SK-N-SH treated with all-trans-retinoic acid at 6 μM for 48 hours (cell line): ENCODE measurements at regions not wholly inside any gene's neighbourhood (a gene's known extent, or its start where the extent isn't known, plus 50 kb on each side); places are given as distances from the start of the nearest gene placed in this dataset.

ENCODE experiments used
- ATAC-seq: fragments of 200-7000 bp; cut with Tn5 transposase; 3 replicates; pipeline ENCODE4 v1.9.1; 2020; ENCODE audit warnings: mild to moderate bottlenecking, moderate library complexity
- ARNTL ChIP-seq: fragments of 450-650 bp; formaldehyde crosslinking; IDR thresholded peaks from 2 replicates; pipeline ENCODE4 v1.5.0; 2020; ENCODE audit warnings: low read depth, mild to moderate bottlenecking, moderate library complexity, borderline replicate concordance
- BACH2 ChIP-seq: fragments of 250-450 bp; sonication (Bioruptor Pico); IDR thresholded peaks from 2 replicates; pipeline ENCODE4 v1.9.0; 2021; ENCODE audit warnings: mild to moderate bottlenecking, borderline replicate concordance
- ESRRG ChIP-seq: fragments of 250-450 bp; sonication (Bioruptor Pico); IDR thresholded peaks from 2 replicates; pipeline ENCODE4 v1.6.1; 2021; ENCODE audit warnings: mild to moderate bottlenecking
- GLIS3 ChIP-seq: fragments of 250-450 bp; sonication (Bioruptor Pico); IDR thresholded peaks from 2 replicates; pipeline ENCODE4 v1.5.0; 2020; ENCODE audit warnings: mild to moderate bottlenecking, moderate library complexity
- ISL1 ChIP-seq: fragments of 250-450 bp; sonication (Bioruptor Pico); IDR thresholded peaks from 2 replicates; pipeline ENCODE4 v2.1.2; 2022; ENCODE audit warnings: mild to moderate bottlenecking, moderate library complexity
- OSR1 ChIP-seq: fragments of 250-450 bp; sonication (Bioruptor Pico); IDR thresholded peaks from 2 replicates; pipeline ENCODE4 v1.8.0; 2022; ENCODE audit warnings: moderate library complexity, mild to moderate bottlenecking, inconsistent platforms
- POU6F1 ChIP-seq: fragments of 250-450 bp; sonication (Bioruptor Pico); IDR thresholded peaks from 2 replicates; pipeline ENCODE4 v1.8.0; 2021; ENCODE audit warnings: low read depth, mild to moderate bottlenecking, moderate library complexity, borderline replicate concordance
- PPARA ChIP-seq: fragments of 250-450 bp; sonication (Bioruptor Pico); IDR thresholded peaks from 2 replicates; pipeline ENCODE4 v1.5.0; 2020; ENCODE audit warnings: mild to moderate bottlenecking, borderline replicate concordance
- RARB ChIP-seq: fragments of 250-450 bp; sonication (Bioruptor Pico); IDR thresholded peaks from 2 replicates; pipeline ENCODE4 v1.8.0; 2021; ENCODE audit warnings: mild to moderate bottlenecking, moderate library complexity
- TCF4 ChIP-seq: fragments of 250-450 bp; sonication (Bioruptor Pico); IDR thresholded peaks from 2 replicates; pipeline ENCODE4 v1.8.0; 2021; ENCODE audit warnings: mild to moderate bottlenecking, moderate library complexity, borderline replicate concordance
- TOX ChIP-seq: fragments of 250-450 bp; sonication (Bioruptor Pico); IDR thresholded peaks from 2 replicates; pipeline ENCODE4 v1.8.0; 2021; ENCODE audit warnings: mild to moderate bottlenecking, moderate library complexity, borderline replicate concordance
- ZC3H10 ChIP-seq: fragments of 250-450 bp; sonication (Bioruptor Pico); IDR thresholded peaks from 2 replicates; pipeline ENCODE4 v1.5.1; 2021; ENCODE audit warnings: mild to moderate bottlenecking, moderate library complexity
- ZFP3 ChIP-seq: fragments of 250-450 bp; sonication (Bioruptor Pico); IDR thresholded peaks from 2 replicates; pipeline ENCODE4 v1.5.0; 2020; ENCODE audit warnings: mild to moderate bottlenecking, moderate library complexity
- ZNF565 ChIP-seq: fragments of 450-650 bp; formaldehyde crosslinking; conservative IDR thresholded peaks from 2 replicates; pipeline ENCODE4 v1.5.0; 2020; ENCODE audit warnings: low read depth, mild to moderate bottlenecking, moderate library complexity
- ZNF70 ChIP-seq: fragments of 450-650 bp; formaldehyde crosslinking; IDR thresholded peaks from 2 replicates; pipeline ENCODE4 v1.5.0; 2020; ENCODE audit warnings: mild to moderate bottlenecking, moderate library complexity
- TF ChIP-seq, protein P1 (sequence below): fragments of 250-450 bp; sonication (Bioruptor Pico); IDR thresholded peaks from 2 replicates; pipeline ENCODE4 v1.5.1; 2021; ENCODE audit warnings: mild to moderate bottlenecking, moderate library complexity
- TF ChIP-seq, protein P2 (sequence below): fragments of 250-450 bp; sonication (Bioruptor Pico); IDR thresholded peaks from 2 replicates; pipeline ENCODE4 v1.8.0; 2020; ENCODE audit warnings: mild to moderate bottlenecking, moderate library complexity, borderline replicate concordance
- TF ChIP-seq, protein P3 (sequence below): fragments of 250-450 bp; sonication (Bioruptor Pico); IDR thresholded peaks from 2 replicates; pipeline ENCODE4 v1.5.1; 2020; ENCODE audit warnings: low read depth, mild to moderate bottlenecking, moderate library complexity
- TF ChIP-seq, protein P4 (sequence below): fragments of 250-450 bp; sonication (Bioruptor Pico); IDR thresholded peaks from 2 replicates; pipeline ENCODE4 v1.5.0; 2020; ENCODE audit warnings: mild to moderate bottlenecking, moderate library complexity

DNA sequence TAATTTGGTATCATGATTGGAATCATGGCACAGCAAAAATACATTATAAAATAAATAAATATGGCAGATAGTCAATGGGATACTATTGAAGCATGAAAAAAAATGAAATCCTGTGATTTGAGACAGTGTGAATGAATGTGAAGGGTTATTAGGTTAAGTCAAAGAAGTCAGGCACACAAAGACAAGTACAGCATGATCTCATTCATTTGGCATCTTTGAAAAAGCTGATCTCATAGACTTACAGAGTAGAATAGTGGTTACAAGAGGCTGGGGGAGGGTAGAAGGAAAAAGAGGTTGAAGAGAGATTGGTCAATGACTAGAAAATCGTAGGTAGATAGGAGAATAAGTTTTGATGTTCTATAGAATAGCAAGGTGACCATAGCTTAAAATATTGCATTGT is 295.1 kb upstream of the SLITRK5 start:
- TF ChIP-seq, protein P1, sequence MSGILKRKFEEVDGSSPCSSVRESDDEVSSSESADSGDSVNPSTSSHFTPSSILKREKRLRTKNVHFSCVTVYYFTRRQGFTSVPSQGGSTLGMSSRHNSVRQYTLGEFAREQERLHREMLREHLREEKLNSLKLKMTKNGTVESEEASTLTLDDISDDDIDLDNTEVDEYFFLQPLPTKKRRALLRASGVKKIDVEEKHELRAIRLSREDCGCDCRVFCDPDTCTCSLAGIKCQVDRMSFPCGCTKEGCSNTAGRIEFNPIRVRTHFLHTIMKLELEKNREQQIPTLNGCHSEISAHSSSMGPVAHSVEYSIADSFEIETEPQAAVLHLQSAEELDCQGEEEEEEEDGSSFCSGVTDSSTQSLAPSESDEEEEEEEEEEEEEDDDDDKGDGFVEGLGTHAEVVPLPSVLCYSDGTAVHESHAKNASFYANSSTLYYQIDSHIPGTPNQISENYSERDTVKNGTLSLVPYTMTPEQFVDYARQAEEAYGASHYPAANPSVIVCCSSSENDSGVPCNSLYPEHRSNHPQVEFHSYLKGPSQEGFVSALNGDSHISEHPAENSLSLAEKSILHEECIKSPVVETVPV: no peak
- TF ChIP-seq, protein P2, sequence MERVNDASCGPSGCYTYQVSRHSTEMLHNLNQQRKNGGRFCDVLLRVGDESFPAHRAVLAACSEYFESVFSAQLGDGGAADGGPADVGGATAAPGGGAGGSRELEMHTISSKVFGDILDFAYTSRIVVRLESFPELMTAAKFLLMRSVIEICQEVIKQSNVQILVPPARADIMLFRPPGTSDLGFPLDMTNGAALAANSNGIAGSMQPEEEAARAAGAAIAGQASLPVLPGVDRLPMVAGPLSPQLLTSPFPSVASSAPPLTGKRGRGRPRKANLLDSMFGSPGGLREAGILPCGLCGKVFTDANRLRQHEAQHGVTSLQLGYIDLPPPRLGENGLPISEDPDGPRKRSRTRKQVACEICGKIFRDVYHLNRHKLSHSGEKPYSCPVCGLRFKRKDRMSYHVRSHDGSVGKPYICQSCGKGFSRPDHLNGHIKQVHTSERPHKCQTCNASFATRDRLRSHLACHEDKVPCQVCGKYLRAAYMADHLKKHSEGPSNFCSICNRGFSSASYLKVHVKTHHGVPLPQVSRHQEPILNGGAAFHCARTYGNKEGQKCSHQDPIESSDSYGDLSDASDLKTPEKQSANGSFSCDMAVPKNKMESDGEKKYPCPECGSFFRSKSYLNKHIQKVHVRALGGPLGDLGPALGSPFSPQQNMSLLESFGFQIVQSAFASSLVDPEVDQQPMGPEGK (CRISPR knock-in tag): no peak
- TF ChIP-seq, protein P3, sequence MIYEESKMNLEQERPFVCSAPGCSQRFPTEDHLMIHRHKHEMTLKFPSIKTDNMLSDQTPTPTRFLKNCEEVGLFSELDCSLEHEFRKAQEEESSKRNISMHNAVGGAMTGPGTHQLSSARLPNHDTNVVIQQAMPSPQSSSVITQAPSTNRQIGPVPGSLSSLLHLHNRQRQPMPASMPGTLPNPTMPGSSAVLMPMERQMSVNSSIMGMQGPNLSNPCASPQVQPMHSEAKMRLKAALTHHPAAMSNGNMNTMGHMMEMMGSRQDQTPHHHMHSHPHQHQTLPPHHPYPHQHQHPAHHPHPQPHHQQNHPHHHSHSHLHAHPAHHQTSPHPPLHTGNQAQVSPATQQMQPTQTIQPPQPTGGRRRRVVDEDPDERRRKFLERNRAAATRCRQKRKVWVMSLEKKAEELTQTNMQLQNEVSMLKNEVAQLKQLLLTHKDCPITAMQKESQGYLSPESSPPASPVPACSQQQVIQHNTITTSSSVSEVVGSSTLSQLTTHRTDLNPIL (CRISPR knock-in tag): no peak
- TF ChIP-seq ZFP3 (CRISPR knock-in tag) (no peak), ZC3H10 (no peak)
- TF ChIP-seq, protein P4, sequence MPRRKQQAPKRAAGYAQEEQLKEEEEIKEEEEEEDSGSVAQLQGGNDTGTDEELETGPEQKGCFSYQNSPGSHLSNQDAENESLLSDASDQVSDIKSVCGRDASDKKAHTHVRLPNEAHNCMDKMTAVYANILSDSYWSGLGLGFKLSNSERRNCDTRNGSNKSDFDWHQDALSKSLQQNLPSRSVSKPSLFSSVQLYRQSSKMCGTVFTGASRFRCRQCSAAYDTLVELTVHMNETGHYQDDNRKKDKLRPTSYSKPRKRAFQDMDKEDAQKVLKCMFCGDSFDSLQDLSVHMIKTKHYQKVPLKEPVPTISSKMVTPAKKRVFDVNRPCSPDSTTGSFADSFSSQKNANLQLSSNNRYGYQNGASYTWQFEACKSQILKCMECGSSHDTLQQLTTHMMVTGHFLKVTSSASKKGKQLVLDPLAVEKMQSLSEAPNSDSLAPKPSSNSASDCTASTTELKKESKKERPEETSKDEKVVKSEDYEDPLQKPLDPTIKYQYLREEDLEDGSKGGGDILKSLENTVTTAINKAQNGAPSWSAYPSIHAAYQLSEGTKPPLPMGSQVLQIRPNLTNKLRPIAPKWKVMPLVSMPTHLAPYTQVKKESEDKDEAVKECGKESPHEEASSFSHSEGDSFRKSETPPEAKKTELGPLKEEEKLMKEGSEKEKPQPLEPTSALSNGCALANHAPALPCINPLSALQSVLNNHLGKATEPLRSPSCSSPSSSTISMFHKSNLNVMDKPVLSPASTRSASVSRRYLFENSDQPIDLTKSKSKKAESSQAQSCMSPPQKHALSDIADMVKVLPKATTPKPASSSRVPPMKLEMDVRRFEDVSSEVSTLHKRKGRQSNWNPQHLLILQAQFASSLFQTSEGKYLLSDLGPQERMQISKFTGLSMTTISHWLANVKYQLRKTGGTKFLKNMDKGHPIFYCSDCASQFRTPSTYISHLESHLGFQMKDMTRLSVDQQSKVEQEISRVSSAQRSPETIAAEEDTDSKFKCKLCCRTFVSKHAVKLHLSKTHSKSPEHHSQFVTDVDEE (CRISPR knock-in tag): no peak
- no peak for ATAC-seq

DNA sequence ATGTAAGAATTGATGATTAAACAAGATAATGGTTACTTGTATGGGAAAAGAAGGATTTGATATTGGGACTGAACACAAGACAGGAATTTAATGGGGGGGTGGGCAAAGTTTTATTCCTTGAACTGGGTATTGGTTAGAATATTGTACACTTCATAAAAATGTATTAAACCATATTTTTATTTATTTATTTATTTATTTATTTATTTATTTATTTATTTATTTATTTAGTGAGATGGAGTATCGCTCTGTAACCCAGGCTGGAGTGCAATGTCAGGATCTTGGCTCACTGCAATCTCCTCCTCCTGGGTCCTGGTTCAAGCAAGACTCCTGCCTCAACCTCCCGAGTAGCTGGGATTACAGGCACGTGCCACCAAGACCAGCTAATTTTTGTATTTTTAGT is 287.1 kb upstream of the SLITRK5 start:
- no peak for ATAC-seq
- TF ChIP-seq, protein P1: no peak
- TF ChIP-seq ZFP3 (CRISPR knock-in tag) (no peak), ESRRG (CRISPR knock-in tag) (no peak), POU6F1 (no peak), ZNF70 (CRISPR knock-in tag) (no peak), ZNF565 (CRISPR knock-in tag) (no peak), ARNTL (CRISPR knock-in tag) (no peak), TOX (CRISPR knock-in tag) (no peak), RARB (CRISPR knock-in tag) (no peak), BACH2 (no peak), ISL1 (no peak), OSR1 (CRISPR knock-in tag) (no peak), PPARA (no peak), ZC3H10 (no peak)

GRCh38 chr13:87393358-87393757 is 277.8 kb upstream of the SLITRK5 start:
- TF ChIP-seq, protein P1: no peak
- TF ChIP-seq TCF4 (CRISPR knock-in tag): no peak
- TF ChIP-seq GLIS3 (CRISPR knock-in tag): no peak
- no peak for ATAC-seq
